ENCODE measurements at regions not wholly inside any gene's neighbourhood (a gene's known extent, or its start where the extent isn't known, plus 50 kb on each side); places are given as distances from the start of the nearest gene placed in this dataset.
"Not testable (repeated sequence)": the region's sequence is repeated elsewhere in the genome, so short reads cannot be mapped to it uniquely, and the experiment has no call there.

DNA sequence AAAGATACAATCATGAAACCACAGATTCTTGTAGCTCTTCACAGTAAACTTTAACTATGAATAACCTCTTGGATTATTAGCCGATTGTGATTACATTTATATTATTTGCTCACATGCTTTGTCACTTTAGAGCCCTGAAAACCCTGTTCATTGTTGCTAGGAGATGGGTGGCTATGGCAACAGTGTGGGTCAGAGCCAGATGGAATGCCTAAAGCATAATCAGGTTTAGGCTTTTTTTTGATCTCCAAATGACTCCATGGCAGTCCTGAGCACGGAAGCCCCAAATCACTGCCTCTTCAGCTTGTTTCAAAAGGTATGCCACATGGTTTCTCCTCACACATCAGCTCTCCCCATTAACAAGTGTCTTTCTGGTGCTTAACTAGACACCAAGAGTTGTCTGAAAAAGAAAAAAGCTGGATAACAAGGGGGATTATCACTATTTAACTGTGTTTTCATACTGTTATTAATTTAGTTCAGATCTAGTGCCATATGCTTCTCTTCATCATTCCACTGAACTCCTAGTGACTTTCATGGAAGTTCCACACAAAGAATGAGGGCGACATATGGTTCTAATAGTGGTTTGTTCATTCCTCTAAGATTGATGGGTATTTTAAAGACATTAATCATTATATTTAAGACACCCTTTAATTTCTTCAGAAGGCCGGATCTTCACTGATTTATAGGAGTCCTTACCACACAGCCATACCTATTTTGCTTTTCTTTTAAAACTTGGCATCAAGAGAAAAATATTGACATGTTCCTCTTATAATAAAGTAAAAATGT lies 88.8 kb upstream of the PAM start:
- no peak for DNase-seq

DNA sequence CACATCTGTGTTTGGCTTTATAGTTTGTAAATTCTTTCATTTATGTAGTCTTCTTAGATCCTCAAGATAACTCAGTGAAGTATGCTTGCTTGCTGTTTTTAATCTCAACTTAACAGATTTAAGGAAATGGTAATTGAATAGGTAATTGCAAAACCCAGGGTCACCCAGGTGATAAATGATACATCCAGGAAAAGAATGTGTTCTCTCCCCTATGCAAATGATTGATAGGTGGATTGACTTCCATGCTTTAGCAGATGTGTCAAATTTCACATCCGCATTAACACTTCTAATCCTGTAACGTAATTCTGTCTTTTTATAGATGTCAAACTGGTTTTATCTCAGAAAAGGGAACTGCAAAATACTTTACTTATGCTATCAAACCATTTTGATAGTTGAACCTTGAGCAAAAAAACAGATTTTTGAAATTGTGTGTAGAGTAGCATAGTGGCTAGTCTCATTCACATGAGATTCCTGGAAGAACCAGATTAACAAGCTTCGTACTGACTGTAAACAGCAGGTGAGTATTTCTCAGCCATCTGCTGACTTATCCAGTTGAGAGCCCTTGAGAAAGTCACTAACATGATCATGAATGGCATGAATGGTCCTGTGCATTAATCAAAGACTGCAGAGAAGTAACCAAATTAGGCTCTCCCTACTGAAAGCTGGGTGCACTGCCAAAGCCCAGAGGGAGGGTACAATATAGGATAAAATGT lies 86.7 kb upstream of the PAM start:
- no peak for DNase-seq

DNA sequence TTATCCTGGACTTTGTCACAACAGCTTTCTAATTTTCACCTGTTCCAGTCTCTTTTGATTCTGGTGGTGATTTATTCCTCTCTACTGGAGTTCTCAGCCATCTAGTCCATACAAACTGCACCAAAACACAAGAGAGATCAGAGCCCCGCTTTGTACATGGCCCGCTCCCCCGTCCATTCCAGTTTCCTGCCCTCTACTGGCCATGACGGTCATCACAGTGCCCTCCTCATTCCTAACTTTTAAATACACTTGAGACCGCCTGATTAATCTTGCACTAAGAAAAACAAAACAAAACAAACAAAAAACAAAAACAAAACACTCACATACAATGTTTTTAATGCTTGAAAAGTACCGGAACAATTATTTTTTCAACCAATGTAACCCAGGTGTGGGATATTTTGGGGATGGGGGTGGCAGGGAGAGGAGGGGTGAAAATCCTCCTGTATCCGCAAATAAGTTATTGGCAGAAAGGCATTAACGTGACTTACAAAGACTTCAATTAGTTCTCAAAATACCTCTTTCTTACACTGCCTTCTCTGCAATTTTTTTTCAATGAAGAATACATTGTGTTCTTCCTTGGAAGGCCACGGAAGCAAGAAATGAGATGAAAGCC lies 84.8 kb upstream of the PAM start:
- peak in 1 of 2 donors; percentile 5 for DNase-seq

DNA sequence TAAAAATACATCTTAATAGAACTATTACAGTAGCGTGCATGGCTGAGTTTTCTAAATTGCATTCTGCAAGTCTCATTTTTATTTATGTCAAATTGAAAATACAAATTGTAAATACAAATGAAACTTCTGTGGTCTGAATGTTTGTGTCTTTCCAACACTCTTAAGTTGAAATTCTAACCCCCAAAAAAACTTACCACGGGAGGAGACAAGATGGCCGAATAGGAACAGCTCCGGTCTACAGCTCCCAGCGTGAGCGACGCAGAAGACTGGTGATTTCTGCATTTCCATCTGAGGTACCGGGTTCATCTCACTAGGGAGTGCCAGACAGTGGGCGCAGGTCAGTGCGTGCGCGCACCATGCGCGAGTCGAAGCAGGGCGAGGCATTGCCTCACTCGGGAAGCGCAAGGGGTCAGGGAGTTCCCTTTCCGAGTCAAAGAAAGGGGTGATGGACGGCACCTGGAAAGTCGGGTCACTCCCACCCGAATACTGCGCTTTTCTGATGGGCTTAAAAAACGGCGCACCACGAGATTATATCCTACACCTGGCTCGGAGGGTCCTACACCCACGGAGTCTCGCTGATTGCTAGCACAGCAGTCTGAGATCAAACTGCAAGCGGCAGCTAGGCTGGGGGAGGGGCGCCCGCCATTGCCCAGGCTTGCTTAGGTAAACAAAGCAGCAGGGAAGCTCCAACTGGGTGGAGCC lies 83.9 kb upstream of the PAM start:
- DNase-seq, result not testable (repeated sequence)

DNA sequence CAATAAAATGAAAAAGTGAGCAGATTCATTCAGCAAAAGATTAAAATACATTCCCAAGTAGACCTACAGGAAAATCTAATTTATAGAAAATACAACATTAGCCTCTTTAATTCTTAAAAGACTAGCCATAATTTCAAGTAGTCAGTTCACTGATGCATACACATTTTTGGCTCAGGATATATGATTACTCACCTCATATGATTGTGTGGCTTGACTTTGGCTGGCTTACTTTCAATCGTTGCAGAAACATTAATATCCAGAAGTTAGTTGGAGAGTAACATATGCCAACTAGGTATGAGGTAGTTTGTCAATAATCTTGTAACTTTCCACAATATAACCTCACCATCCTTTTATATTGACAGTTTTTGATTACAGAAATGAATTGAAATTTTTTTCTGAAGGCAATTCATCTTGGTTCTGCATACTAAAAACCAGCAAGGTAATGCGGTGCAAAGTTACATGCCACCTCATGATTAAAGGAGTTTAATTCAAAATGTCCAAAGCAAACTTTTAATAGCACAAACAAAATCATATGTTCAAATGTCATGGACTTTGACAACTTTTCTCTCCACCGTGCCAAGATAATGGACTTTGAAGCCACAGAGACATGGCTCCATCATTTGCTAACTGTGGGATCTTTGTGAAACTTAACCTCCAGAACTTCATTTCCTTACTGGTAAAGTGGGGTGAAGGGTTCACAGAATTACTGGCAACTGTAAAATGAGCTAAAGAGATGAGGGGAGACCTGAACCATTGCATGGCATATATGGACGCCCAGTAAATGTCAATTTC lies 76.6 kb upstream of the PAM start:
- DNase-seq, result no peak

DNA sequence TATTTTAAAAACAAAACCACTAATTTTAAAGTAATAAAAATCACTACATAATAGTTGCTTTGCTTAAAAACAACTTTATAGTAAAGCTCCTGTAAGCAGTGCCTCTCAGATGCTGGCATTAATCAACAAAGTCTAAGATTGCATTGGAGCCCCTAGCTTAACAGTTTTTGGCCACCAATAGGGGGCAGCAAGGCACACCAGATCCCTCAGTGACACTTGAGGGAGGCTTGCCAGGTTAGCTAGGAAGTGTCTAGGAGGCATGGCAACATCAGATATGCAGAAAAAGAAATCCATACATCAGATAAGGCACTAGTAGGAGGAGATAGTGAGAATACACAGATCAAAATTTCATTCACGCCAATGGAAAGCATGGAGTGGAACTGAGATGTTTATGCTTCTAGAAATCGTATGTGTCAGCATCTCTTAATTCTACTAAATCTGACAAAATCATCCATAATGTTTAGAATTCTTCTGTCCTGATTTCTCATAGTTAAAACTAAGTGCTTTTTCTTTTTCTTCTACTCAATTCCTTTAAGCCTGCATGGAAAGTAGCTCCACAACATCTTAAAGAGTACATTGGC lies 73.6 kb upstream of the PAM start:
- DNase-seq, result peak; percentile 38 to 65

DNA sequence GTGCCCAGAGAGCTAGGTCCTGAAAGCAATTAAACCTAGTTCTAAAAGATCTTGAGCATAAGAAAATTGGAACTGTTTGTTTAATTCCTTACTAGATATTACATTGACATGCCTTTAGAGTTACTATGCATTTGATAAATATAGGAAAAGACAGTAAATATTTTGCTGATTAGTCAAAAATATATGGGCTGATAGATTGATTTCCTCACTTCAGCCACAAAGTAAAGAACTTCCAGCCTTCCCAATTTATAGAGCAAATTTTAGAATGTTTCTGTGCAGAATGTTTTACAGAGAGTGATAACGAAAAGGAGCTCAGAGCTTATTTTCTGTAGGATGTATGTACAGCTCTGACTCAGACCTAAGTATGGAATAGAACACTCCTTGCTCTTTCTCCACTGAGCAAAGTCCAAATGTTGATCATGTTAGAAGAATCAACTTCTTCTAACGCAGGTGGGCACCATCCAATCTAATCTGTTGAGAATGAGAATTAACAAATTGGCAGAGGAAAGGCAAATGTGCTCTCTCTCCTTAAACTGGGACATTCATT lies 72.9 kb upstream of the PAM start:
- DNase-seq, result no peak

DNA sequence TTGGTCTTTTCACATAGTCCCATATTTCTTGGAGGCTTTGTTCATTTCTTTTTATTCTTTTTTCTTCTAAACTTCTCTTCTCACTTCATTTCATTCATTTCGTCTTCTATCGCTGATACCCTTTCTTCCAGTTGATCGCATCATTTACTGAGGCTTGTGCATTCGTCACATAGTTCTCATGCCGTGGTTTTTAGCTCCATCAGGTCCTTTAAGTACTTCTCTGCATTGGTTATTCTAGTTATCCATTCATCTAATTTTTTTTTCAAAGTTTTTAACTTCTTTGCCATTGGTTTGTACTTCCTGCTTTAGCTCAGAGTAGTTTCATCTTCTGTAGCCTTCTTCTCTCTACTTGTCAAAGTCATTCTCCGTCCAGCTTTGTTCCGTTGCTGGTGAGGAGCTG lies 67.0 kb upstream of the PAM start:
- not testable (repeated sequence) for DNase-seq

DNA sequence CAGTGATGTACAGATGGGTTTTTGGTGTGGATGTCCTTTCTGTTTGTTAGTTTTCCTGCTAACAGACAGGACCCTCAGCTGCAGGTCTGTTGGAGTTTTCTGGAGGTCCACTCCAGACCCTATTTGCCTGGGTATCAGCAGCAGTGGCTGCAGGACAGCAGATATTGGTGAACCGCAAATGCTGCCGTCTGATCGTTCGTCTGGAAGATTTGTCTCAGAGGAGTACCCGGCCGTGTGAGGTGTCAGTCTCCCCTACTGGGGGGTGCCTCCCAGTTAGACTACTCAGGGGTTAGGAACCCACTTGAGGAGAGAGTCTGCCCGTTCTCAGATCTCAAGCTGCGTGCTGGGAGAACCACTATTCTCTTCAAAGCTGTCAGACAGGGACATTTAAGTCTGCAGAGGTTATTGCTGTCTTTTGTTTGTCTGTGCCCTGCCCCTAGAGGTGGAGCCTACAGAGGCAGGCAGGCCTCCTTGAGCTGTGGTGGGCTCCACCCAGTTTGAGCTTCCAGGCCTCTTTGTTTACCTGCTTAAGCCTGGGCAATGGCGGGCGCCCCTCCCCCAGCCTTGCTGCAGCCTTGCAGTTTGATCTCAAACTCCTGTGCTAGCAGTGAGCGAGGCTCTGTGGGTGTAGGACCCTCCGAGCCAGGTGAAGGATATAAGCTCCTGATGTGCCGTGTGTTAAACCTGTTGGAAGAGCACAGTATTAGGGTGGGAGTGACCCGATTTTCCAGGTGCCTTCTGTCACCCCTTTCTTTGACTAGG lies 66.3 kb upstream of the PAM start:
- not testable (repeated sequence) for DNase-seq

DNA sequence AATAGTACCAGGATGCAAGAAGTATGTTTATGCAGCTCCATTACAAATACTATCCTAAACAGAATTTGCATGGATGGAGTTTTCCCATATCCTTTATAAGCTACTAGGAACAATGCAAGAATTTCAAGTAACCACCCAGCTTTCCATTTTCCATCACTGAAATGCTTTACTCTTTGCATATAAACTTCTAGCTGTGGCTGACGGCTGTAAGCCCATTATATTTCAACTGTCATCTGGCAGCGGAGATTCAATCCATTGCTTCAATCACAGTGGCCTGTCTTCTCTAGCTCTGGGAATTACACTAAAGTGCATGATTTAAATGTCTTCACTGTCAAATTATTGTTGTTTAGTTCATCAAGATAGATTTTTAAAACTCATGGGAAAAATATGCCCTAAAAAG lies 64.2 kb upstream of the PAM start:
- DNase-seq, result no peak

DNA sequence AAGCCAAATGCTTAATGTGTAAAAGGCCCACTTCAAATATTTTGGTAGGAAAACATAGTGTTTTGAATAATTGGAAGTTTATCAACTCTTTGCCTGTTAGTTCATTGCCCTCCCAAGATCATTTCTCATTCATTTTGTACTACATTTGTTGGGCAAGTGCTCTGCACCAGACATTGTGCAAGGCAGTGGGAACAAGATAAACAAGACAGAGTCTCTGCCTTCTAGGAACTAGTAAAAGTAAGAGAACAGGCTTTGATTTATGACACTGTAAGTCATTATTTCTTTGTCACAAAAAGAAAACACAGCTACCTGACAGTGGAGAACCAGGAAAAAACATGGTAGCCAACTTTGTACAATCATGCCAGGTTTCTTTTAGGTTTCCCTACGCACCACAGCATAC lies 63.7 kb upstream of the PAM start:
- no peak for DNase-seq

DNA sequence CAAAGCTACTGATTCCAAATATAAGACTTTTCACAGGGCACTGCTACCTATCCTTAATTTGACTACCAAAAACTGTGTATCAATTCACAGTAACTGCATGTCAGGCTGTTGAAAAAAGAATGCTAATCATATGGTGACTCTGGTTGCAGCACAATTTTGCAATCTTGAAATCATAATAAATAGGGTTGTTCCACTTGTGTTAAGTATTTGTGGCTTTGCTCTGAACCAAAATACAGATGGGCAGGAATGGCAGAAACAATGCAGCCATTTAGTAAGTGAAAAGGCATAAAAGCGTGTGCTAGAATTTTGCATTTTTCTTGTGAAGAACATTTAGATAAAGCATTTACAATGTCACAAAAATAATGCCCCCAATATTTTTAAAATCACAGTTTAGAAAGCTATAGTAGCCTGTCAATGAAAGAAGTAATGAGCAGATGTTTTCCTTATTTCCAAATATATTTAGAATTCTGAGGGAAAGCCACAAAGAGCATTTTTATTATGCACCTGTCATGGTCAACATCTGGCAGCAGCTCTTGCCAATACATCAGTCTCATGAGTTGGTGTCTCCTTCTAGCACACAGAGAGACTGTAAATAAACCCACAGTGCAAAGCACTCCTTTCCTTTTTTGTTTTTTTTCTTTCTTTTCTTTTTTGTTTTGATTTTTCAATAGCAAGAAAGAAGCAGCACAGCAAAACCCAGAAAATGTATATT lies 54.8 kb upstream of the PAM start:
- DNase-seq, result no peak

DNA sequence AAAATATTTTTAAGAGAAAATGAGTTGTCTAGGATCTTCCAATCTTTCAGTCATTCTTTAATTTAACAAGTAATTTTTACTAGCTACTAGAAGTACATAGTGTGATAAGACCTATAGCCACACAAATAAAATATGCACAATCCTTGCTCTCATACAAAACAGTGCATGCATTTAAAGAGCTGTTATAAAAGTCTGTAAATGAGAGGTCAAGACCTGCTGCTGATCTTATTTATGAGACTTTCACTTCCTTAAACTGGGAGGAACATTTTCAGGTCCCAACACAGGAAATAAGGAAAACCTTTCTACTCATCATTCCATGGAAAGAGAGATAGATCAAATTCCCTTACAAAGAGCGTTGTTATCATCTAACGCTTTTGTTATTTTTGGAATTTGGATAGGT lies 54.2 kb upstream of the PAM start:
- no peak for DNase-seq

DNA sequence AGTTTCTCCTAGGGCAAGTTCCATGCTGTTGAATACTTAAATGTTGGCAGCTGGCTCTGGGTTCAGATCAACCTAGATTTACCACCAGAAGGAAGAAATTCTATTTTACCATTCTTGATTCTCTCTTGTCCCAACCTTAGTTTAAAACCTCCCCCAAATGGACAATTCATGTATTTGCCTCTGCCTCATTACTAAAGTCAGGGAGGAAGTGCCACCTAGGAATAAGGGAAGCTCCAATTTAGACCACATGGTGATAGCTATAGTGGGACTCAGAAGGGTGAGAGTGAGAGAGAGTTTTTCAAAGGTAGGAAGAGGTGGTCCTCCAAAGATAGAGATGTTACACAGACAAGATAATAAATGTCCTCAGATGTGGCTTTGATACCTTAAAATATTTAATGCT lies 53.4 kb upstream of the PAM start:
- DNase-seq, result no peak

All from CD4-positive, alpha-beta T cell treated with Interferon alpha-2 for 1 hour (primary cell).